ENCODE measurements at regions not wholly inside any gene's neighbourhood (a gene's known extent, or its start where the extent isn't known, plus 50 kb on each side); places are given as distances from the start of the nearest gene placed in this dataset.

DNA sequence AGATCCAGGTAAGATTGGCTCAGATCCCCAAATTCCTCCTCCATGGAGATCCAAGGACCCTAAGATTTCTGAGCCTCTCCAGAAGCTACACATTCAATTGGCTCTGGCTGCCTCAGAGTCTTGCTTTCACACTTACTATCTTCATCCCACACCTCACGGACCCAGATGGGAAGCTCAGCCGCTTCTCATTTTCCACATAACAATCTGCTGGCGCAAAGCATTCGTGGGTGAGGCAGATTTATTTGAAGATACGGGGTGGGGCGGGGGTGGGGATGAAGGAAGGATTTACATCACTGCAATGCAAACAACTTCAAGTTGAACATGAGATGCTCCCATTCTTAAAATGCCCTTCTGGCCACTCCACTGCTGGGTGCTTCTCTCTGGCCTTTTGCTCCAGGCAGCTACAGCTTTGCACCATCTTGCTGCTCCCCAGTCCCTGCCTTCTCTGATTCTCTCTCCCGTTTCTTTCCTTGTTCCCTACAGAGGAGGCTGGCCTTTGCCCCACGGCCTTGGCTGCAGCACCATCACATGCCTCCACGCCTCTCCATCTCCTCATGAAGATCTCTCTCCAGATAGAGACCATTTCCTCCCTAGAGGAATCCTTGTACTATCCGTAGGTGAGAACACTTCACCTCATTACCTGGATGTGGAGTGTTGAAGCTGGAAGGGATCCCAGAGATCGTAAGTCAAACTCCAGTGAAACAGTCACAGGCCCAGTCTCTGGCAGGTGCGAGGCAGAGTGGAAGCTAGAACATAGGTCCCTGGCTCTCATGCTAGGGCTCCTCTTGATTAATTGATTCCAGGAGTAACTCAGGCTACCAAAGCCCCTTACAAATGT is 175.9 kb downstream of the RPLP1 start:
- no peaks in the 10 kb centered on the region for H3K79me2 ChIP-seq (ENCODE audit: insufficient read depth)
- H4K20me1 ChIP-seq (ENCODE audit: insufficient read depth) = no peaks in the 10 kb centered on the region
- H3K4me3 ChIP-seq (ENCODE audit: low read depth in 2 of 2, low read length in 1 of 2) = no peak overlapping the region
- H3K9me2 ChIP-seq = no peaks in the 10 kb centered on the region
- no peak overlapping the region for H3K4me2 ChIP-seq
- H3K9me3 ChIP-seq = no peaks in the 10 kb centered on the region
- CTCF ChIA-PET = interaction anchor here (0.8 to 1.0 kb wide), 2 partner anchors 12 to 1008 kb away, joined by 3 read pairs; no protein-coding TSS in a partner anchor
- no peaks in the 10 kb centered on the region for H3F3A ChIP-seq (replicated peaks; ENCODE audit: insufficient read depth)
- 52% methylated on average over 12 of the region's 12 CpGs for WGBS (ENCODE audit: low lambda C conversion rate)
- H2AFZ ChIP-seq (ENCODE audit: low read depth) = no peak overlapping the region
- POLR2A ChIA-PET = no interaction called here
- peaks cover 0 to 9% of the 10 kb centered on the region in 2 experiments; a peak in 1 of 4 replicates for H3K4me1 ChIP-seq (ENCODE audit: control insufficient read depth in 1 of 2, insufficient read depth in 2 of 2, low read depth in 1 of 2, low read length in 1 of 2)
- peaks cover 15% of the 10 kb centered on the region for H3K27me3 ChIP-seq (ENCODE audit: insufficient read depth)
- H3K9ac ChIP-seq = no peak overlapping the region
- no peak for DNase-seq
- H3K36me3 ChIP-seq (replicated peaks in 1 of 2; ENCODE audit: control insufficient read depth in 1 of 2, insufficient read depth in 2 of 2, low read length in 1 of 2) = no peaks in the 10 kb centered on the region
- H3K27ac ChIP-seq (ENCODE audit: low read depth in 2 of 2, low read length in 1 of 2) = no peak overlapping the region
- TF ChIP-seq TAF1 (IDR thresholded peaks at IDR 0.05; ENCODE audit: borderline replicate concordance, low read depth, low read length) (no peak), CHD2 (IDR thresholded peaks at IDR 0.05; ENCODE audit: low read length, partially characterized antibody) (no peak), GABPA (IDR thresholded peaks at IDR 0.05; ENCODE audit: low read depth) (no peak), FOXJ3 (CRISPR knock-in tag; IDR thresholded peaks at IDR 0.05) (no peak), FOXM1 (IDR thresholded peaks at IDR 0.05; ENCODE audit: low read depth) (no peak)
- TF ChIP-seq, protein P1, sequence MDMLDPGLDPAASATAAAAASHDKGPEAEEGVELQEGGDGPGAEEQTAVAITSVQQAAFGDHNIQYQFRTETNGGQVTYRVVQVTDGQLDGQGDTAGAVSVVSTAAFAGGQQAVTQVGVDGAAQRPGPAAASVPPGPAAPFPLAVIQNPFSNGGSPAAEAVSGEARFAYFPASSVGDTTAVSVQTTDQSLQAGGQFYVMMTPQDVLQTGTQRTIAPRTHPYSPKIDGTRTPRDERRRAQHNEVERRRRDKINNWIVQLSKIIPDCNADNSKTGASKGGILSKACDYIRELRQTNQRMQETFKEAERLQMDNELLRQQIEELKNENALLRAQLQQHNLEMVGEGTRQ (IDR thresholded peaks at IDR 0.05; ENCODE audit: borderline replicate concordance, low read depth, low read length) = no peak

DNA sequence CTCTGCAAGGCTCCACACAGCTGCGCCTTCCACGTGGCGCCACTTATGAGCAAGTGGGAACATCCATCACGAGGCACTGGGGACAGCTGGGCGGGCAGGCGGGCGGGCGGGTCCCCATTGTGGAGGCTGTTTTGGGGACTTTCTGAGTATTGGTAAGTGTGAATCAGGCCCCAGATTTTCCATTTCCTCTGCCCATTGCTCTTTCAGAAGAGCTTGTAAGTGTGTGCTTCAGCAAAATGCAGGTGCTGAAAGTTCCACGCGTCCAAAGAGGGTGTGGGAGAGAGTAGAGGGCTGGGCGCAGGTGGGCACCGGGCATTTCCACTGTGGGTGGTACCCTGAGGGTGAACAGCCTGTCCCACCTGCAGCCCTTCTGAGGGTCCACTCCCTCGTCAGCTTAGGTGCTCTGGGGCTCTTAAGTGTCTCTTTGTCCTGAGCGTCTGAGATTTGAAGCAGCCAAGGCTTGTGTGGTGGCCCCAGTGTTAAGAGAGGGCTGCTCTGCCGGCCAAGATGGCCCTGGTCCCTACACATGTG is 177.1 kb downstream of the RPLP1 start:
- no peak overlapping the region for H3K9ac ChIP-seq
- no peaks in the 10 kb centered on the region for H3K36me3 ChIP-seq (replicated peaks in 1 of 2; ENCODE audit: control insufficient read depth in 1 of 2, insufficient read depth in 2 of 2, low read length in 1 of 2)
- H3F3A ChIP-seq (replicated peaks; ENCODE audit: insufficient read depth) = no peaks in the 10 kb centered on the region
- peaks cover 0 to 9% of the 10 kb centered on the region in 2 experiments; a peak in 1 of 4 replicates for H3K4me1 ChIP-seq (ENCODE audit: control insufficient read depth in 1 of 2, insufficient read depth in 2 of 2, low read depth in 1 of 2, low read length in 1 of 2)
- no peak for DNase-seq
- no peaks in the 10 kb centered on the region for H4K20me1 ChIP-seq (ENCODE audit: insufficient read depth)
- no peak overlapping the region for H3K4me2 ChIP-seq
- peaks cover 21% of the 10 kb centered on the region for H3K27me3 ChIP-seq (ENCODE audit: insufficient read depth)
- POLR2A ChIA-PET = no interaction called here
- 55% methylated on average over 11 of the region's 15 CpGs for WGBS (ENCODE audit: low lambda C conversion rate)
- H3K4me3 ChIP-seq (ENCODE audit: low read depth in 2 of 2, low read length in 1 of 2) = no peak overlapping the region
- no peak overlapping the region for H3K27ac ChIP-seq (ENCODE audit: low read depth in 2 of 2, low read length in 1 of 2)
- CTCF ChIA-PET = interaction anchor here (1.0 kb wide), 1 partner anchor 1007 kb away, joined by 3 read pairs; no protein-coding TSS in a partner anchor
- no peaks in the 10 kb centered on the region for H3K9me3 ChIP-seq
- no peaks in the 10 kb centered on the region for H3K79me2 ChIP-seq (ENCODE audit: insufficient read depth)
- TF ChIP-seq FOSL2 (IDR thresholded peaks at IDR 0.05; ENCODE audit: borderline replicate concordance, low read depth) = no peak
- TF ChIP-seq JUND (IDR thresholded peaks at IDR 0.05) = no peak
- TF ChIP-seq RAD21 (IDR thresholded peaks at IDR 0.05; ENCODE audit: low read length) = no peak
- TF ChIP-seq RFX5 (IDR thresholded peaks at IDR 0.05; ENCODE audit: low read length) = no peak
- TF ChIP-seq, protein P1 (IDR thresholded peaks at IDR 0.05; ENCODE audit: borderline replicate concordance, low read depth, low read length) = no peak
- no peak for TF ChIP-seq ELF1 (IDR thresholded peaks at IDR 0.05)
- TF ChIP-seq NRF1 (IDR thresholded peaks at IDR 0.05; ENCODE audit: low read depth, low read length) = no peak
- no peak for TF ChIP-seq POLR2AphosphoS5 (IDR thresholded peaks at IDR 0.05; ENCODE audit: low read depth, low read length)
- no peak for TF ChIP-seq YY1 (IDR thresholded peaks at IDR 0.05; ENCODE audit: low read depth)
- TF ChIP-seq FOXM1 (IDR thresholded peaks at IDR 0.05; ENCODE audit: low read depth) = no peak
- no peak for TF ChIP-seq GABPA (IDR thresholded peaks at IDR 0.05; ENCODE audit: low read depth)
- TF ChIP-seq, protein P2, sequence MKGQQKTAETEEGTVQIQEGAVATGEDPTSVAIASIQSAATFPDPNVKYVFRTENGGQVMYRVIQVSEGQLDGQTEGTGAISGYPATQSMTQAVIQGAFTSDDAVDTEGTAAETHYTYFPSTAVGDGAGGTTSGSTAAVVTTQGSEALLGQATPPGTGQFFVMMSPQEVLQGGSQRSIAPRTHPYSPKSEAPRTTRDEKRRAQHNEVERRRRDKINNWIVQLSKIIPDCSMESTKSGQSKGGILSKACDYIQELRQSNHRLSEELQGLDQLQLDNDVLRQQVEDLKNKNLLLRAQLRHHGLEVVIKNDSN (IDR thresholded peaks at IDR 0.05; ENCODE audit: borderline replicate concordance, low read depth) = no peak
- no peak for TF ChIP-seq EZH2phosphoT487 (IDR thresholded peaks at IDR 0.05; ENCODE audit: borderline replicate concordance, low read depth)
- TF ChIP-seq MXI1 (IDR thresholded peaks at IDR 0.05; ENCODE audit: low read depth, low read length) = no peak
- no peak for TF ChIP-seq RXRA (IDR thresholded peaks at IDR 0.05; ENCODE audit: borderline replicate concordance, low read depth)
- no peak for TF ChIP-seq SMC3 (IDR thresholded peaks at IDR 0.05; ENCODE audit: low read depth, low read length)
- no peaks in the 10 kb centered on the region for H3K9me2 ChIP-seq
- no peak overlapping the region for H2AFZ ChIP-seq (ENCODE audit: low read depth)

Measured in SK-N-SH (cell line).